T-helper 1 cell treated with Interleukin-12 subunit alpha and Interleukin-12 subunit beta and Interleukin-4 antibody, amounts not matched to agents 30 μg/mL and 1 μg/mL, for 36 hours (primary cell): ENCODE measurements at regions not wholly inside any gene's neighbourhood (a gene's known extent, or its start where the extent isn't known, plus 50 kb on each side); places are given as distances from the start of the nearest gene placed in this dataset.

ENCODE experiments used
- H3K27ac Mint-ChIP-seq: one replicate; pipeline ENCODE4 v1.8.0; 2021; ENCODE audit warnings: mild to moderate bottlenecking, mixed read lengths
- H3K27me3 Mint-ChIP-seq: one replicate; pipeline ENCODE4 v1.8.0; 2021; ENCODE audit warnings: low read depth, mixed read lengths
- H3K36me3 Mint-ChIP-seq: one replicate; pipeline ENCODE4 v1.8.0; 2021; ENCODE audit warnings: low read depth, mixed read lengths
- H3K4me1 Mint-ChIP-seq: one replicate; pipeline ENCODE4 v1.8.0; 2021; ENCODE audit warnings: low read depth, mixed read lengths
- H3K4me3 Mint-ChIP-seq: one replicate; pipeline ENCODE4 v1.8.0; 2021; ENCODE audit warnings: mild to moderate bottlenecking, moderate library complexity, mixed read lengths
- H3K9me3 Mint-ChIP-seq: one replicate; pipeline ENCODE4 v1.8.0; 2021; ENCODE audit warnings: mixed read lengths

- Mint-ChIP-seq H3K27ac (no peak overlapping the region), H3K27me3 (peaks cover 45% of the 10 kb centered on the region), H3K9me3 (no peaks in the 10 kb centered on the region), H3K36me3 (no peaks in the 10 kb centered on the region), H3K4me1 (peaks cover 13% of the 10 kb centered on the region), H3K4me3 (peak overlapping the region; percentile 80)
Observed at GRCh38 chr3:115513416-115513800, 109.9 kb upstream of the GAP43 start.

GRCh38 chr3:115517457-115518050, 105.8 kb upstream of the GAP43 start:
- H3K36me3 Mint-ChIP-seq = no peaks in the 10 kb centered on the region
- peaks cover 12% of the 10 kb centered on the region for H3K27me3 Mint-ChIP-seq
- H3K27ac Mint-ChIP-seq = no peak overlapping the region
- no peaks in the 10 kb centered on the region for H3K9me3 Mint-ChIP-seq
- peaks cover 13% of the 10 kb centered on the region for H3K4me1 Mint-ChIP-seq
- H3K4me3 Mint-ChIP-seq = no peak overlapping the region

- Mint-ChIP-seq H3K27me3 (peaks cover 4% of the 10 kb centered on the region), H3K36me3 (no peaks in the 10 kb centered on the region), H3K27ac (no peak overlapping the region), H3K4me1 (peaks cover 6% of the 10 kb centered on the region), H3K4me3 (no peak overlapping the region), H3K9me3 (no peaks in the 10 kb centered on the region)
Observed at GRCh38 chr3:115518100-115518852, 105.0 kb upstream of the GAP43 start.

GRCh38 chr3:115520241-115520640, 103.1 kb upstream of the GAP43 start:
- Mint-ChIP-seq H3K27ac (no peak overlapping the region), H3K9me3 (no peaks in the 10 kb centered on the region), H3K27me3 (no peaks in the 10 kb centered on the region), H3K36me3 (no peaks in the 10 kb centered on the region), H3K4me1 (peaks cover 2% of the 10 kb centered on the region), H3K4me3 (no peak overlapping the region)

GRCh38 chr3:115520651-115521245, 102.6 kb upstream of the GAP43 start:
- Mint-ChIP-seq H3K36me3 (no peaks in the 10 kb centered on the region), H3K4me1 (peaks cover 2% of the 10 kb centered on the region), H3K27me3 (no peaks in the 10 kb centered on the region), H3K9me3 (no peaks in the 10 kb centered on the region), H3K27ac (no peak overlapping the region), H3K4me3 (no peak overlapping the region)

- Mint-ChIP-seq H3K27ac (no peak overlapping the region), H3K27me3 (no peaks in the 10 kb centered on the region), H3K9me3 (no peaks in the 10 kb centered on the region), H3K4me3 (no peak overlapping the region), H3K4me1 (peaks cover 2% of the 10 kb centered on the region), H3K36me3 (no peaks in the 10 kb centered on the region)
Observed at GRCh38 chr3:115523458-115523857, 99.9 kb upstream of the GAP43 start.

- Mint-ChIP-seq H3K4me3 (no peak overlapping the region), H3K36me3 (no peaks in the 10 kb centered on the region), H3K9me3 (no peaks in the 10 kb centered on the region), H3K27ac (no peak overlapping the region), H3K4me1 (peaks cover 2% of the 10 kb centered on the region), H3K27me3 (no peaks in the 10 kb centered on the region)
Observed at GRCh38 chr3:115524549-115524948, 98.8 kb upstream of the GAP43 start.

GRCh38 chr3:115525731-115526130, 97.6 kb upstream of the GAP43 start:
- Mint-ChIP-seq H3K4me3 (no peak overlapping the region), H3K27ac (no peak overlapping the region), H3K27me3 (no peaks in the 10 kb centered on the region), H3K4me1 (no peaks in the 10 kb centered on the region), H3K36me3 (no peaks in the 10 kb centered on the region), H3K9me3 (no peaks in the 10 kb centered on the region)

- no peaks in the 10 kb centered on the region for H3K36me3 Mint-ChIP-seq
- no peak overlapping the region for H3K27ac Mint-ChIP-seq
Observed at GRCh38 chr3:115533218-115533617, 90.1 kb upstream of the GAP43 start.

GRCh38 chr3:115536171-115536570, 87.1 kb upstream of the GAP43 start:
- no peaks in the 10 kb centered on the region for H3K9me3 Mint-ChIP-seq
- H3K4me1 Mint-ChIP-seq = no peaks in the 10 kb centered on the region
- H3K27me3 Mint-ChIP-seq = no peaks in the 10 kb centered on the region
- H3K4me3 Mint-ChIP-seq = no peak overlapping the region
- H3K36me3 Mint-ChIP-seq = no peaks in the 10 kb centered on the region
- no peak overlapping the region for H3K27ac Mint-ChIP-seq

More at GRCh38 chr3:115533218-115533617, 90.1 kb upstream of the GAP43 start:
- Mint-ChIP-seq H3K9me3 (no peaks in the 10 kb centered on the region), H3K27me3 (no peaks in the 10 kb centered on the region), H3K4me3 (no peak overlapping the region), H3K4me1 (no peaks in the 10 kb centered on the region)

- H3K9me3 Mint-ChIP-seq = no peaks in the 10 kb centered on the region
- H3K27ac Mint-ChIP-seq = no peak overlapping the region
- H3K27me3 Mint-ChIP-seq = no peaks in the 10 kb centered on the region
- no peaks in the 10 kb centered on the region for H3K36me3 Mint-ChIP-seq
- no peaks in the 10 kb centered on the region for H3K4me1 Mint-ChIP-seq
- no peak overlapping the region for H3K4me3 Mint-ChIP-seq
Observed at GRCh38 chr3:115537669-115538068, 85.6 kb upstream of the GAP43 start.

- Mint-ChIP-seq H3K27ac (no peak overlapping the region), H3K4me3 (no peak overlapping the region), H3K9me3 (no peaks in the 10 kb centered on the region), H3K27me3 (peaks cover 5% of the 10 kb centered on the region), H3K36me3 (no peaks in the 10 kb centered on the region), H3K4me1 (no peaks in the 10 kb centered on the region)
Observed at GRCh38 chr3:115547207-115547606, 76.1 kb upstream of the GAP43 start.

- Mint-ChIP-seq H3K27me3 (peaks cover 5% of the 10 kb centered on the region), H3K4me1 (no peaks in the 10 kb centered on the region), H3K4me3 (no peak overlapping the region), H3K27ac (no peak overlapping the region), H3K36me3 (no peaks in the 10 kb centered on the region), H3K9me3 (no peaks in the 10 kb centered on the region)
Observed at GRCh38 chr3:115548611-115549010, 74.7 kb upstream of the GAP43 start.

GRCh38 chr3:115549071-115549470, 74.2 kb upstream of the GAP43 start:
- no peak overlapping the region for H3K4me3 Mint-ChIP-seq
- H3K4me1 Mint-ChIP-seq = no peaks in the 10 kb centered on the region
- peaks cover 5% of the 10 kb centered on the region for H3K27me3 Mint-ChIP-seq
- no peak overlapping the region for H3K27ac Mint-ChIP-seq
- no peaks in the 10 kb centered on the region for H3K36me3 Mint-ChIP-seq
- H3K9me3 Mint-ChIP-seq = no peaks in the 10 kb centered on the region

GRCh38 chr3:115550285-115550761, 73.0 kb upstream of the GAP43 start:
- Mint-ChIP-seq H3K4me3 (no peak overlapping the region), H3K27me3 (no peaks in the 10 kb centered on the region), H3K27ac (no peak overlapping the region), H3K4me1 (no peaks in the 10 kb centered on the region), H3K36me3 (no peaks in the 10 kb centered on the region), H3K9me3 (no peaks in the 10 kb centered on the region)
